HAP-1 (cell line): ENCODE measurements at regions not wholly inside any gene's neighbourhood (a gene's known extent, or its start where the extent isn't known, plus 50 kb on each side); places are given as distances from the start of the nearest gene placed in this dataset.
A peak's percentile ranks its signal among the peaks of the same experiment; 100 is the strongest.

Source experiments
- DNase-seq, 2 experiments: peaks; one replicate each; pipeline ENCODE4 v3.0.0-alpha.2; 2016 to 2020; ENCODE audit warnings: low spot score in 2 of 2
- H3K27me3 ChIP-seq: fragments of 250-450 bp; sonication (Bioruptor Pico); 2 replicates; pipeline ENCODE4 v1.5.1; 2020; ENCODE audit warnings: low read depth, mild to moderate bottlenecking, moderate library complexity
- H3K36me3 ChIP-seq: fragments of 250-450 bp; sonication (Bioruptor Pico); replicated peaks from 2 replicates; pipeline ENCODE4 v1.5.1; 2020; ENCODE audit warnings: mild to moderate bottlenecking
- H3K4me1 ChIP-seq: fragments of 250-450 bp; sonication (Bioruptor Pico); 2 replicates; pipeline ENCODE4 v1.5.1; 2020; ENCODE audit warnings: mild to moderate bottlenecking
- H3K4me3 ChIP-seq: fragments of 250-450 bp; sonication (Bioruptor Pico); 2 replicates; pipeline ENCODE4 v1.5.1; 2020; ENCODE audit warnings: mild to moderate bottlenecking, moderate library complexity
- H3K9me3 ChIP-seq: fragments of 250-450 bp; sonication (Bioruptor Pico); 2 replicates; pipeline ENCODE4 v1.5.1; 2020; ENCODE audit warnings: mild to moderate bottlenecking, moderate library complexity
- in situ Hi-C: fragments of 300-500 bp; cut with MboI; formaldehyde crosslinking; loops from 3 replicates; pipeline ENCODE4 v1.14.3; 2020; ENCODE audit warnings: low sequenced_read_pairs, inconsistent platforms, mixed read lengths

GRCh38 chrX:96403446-96403845 lies 281.2 kb upstream of the DIAPH2 start:
- Histone ChIP-seq H3K9me3 (no peaks in the 10 kb centered on the region), H3K4me1 (no peaks in the 10 kb centered on the region), H3K27me3 (no peaks in the 10 kb centered on the region), H3K4me3 (no peak overlapping the region), H3K36me3 (no peaks in the 10 kb centered on the region)
- no peak for DNase-seq
- in situ Hi-C loops, result no loop called here

- H3K4me3 ChIP-seq, result no peak overlapping the region
- H3K9me3 ChIP-seq, result no peaks in the 10 kb centered on the region
- no peaks in the 10 kb centered on the region for H3K4me1 ChIP-seq
- in situ Hi-C loops, result no loop called here
- H3K36me3 ChIP-seq, result no peaks in the 10 kb centered on the region
- no peaks in the 10 kb centered on the region for H3K27me3 ChIP-seq
- DNase-seq, result no peak
Observed at GRCh38 chrX:96405842-96406241, 278.8 kb upstream of the DIAPH2 start.

GRCh38 chrX:96407072-96407471 lies 277.6 kb upstream of the DIAPH2 start:
- Histone ChIP-seq H3K36me3 (no peaks in the 10 kb centered on the region), H3K4me3 (no peak overlapping the region), H3K4me1 (no peaks in the 10 kb centered on the region), H3K27me3 (no peaks in the 10 kb centered on the region), H3K9me3 (no peaks in the 10 kb centered on the region)
- in situ Hi-C loops, result no loop called here
- no peak for DNase-seq

GRCh38 chrX:96407501-96407900 lies 277.1 kb upstream of the DIAPH2 start:
- no peaks in the 10 kb centered on the region for H3K27me3 ChIP-seq
- H3K9me3 ChIP-seq, result no peaks in the 10 kb centered on the region
- no peak for DNase-seq
- in situ Hi-C loops, result no loop called here
- no peak overlapping the region for H3K4me3 ChIP-seq
- no peaks in the 10 kb centered on the region for H3K36me3 ChIP-seq
- H3K4me1 ChIP-seq, result no peaks in the 10 kb centered on the region

- H3K36me3 ChIP-seq, result no peaks in the 10 kb centered on the region
- H3K4me1 ChIP-seq, result no peaks in the 10 kb centered on the region
- in situ Hi-C loops, result no loop called here
- no peaks in the 10 kb centered on the region for H3K27me3 ChIP-seq
- no peaks in the 10 kb centered on the region for H3K9me3 ChIP-seq
- no peak overlapping the region for H3K4me3 ChIP-seq
- DNase-seq, result no peak
Observed at GRCh38 chrX:96407981-96408380, 276.7 kb upstream of the DIAPH2 start.

GRCh38 chrX:96410927-96411326 lies 273.7 kb upstream of the DIAPH2 start:
- Histone ChIP-seq H3K9me3 (no peaks in the 10 kb centered on the region), H3K4me3 (no peak overlapping the region), H3K36me3 (no peaks in the 10 kb centered on the region), H3K4me1 (no peaks in the 10 kb centered on the region), H3K27me3 (no peaks in the 10 kb centered on the region)
- in situ Hi-C loops, result no loop called here
- no peak for DNase-seq

- no peak overlapping the region for H3K4me3 ChIP-seq
- no peaks in the 10 kb centered on the region for H3K27me3 ChIP-seq
- H3K36me3 ChIP-seq, result no peaks in the 10 kb centered on the region
- H3K4me1 ChIP-seq, result peaks cover 2% of the 10 kb centered on the region; the same call in 1 of the 2 replicates
- DNase-seq, result no peak
- H3K9me3 ChIP-seq, result no peaks in the 10 kb centered on the region
- in situ Hi-C loops, result no loop called here
Observed at GRCh38 chrX:96417695-96418094, 266.9 kb upstream of the DIAPH2 start.

GRCh38 chrX:96424007-96424406 lies 260.6 kb upstream of the DIAPH2 start:
- in situ Hi-C loops, result no loop called here
- no peak overlapping the region for H3K4me3 ChIP-seq
- H3K4me1 ChIP-seq, result peaks cover 2% of the 10 kb centered on the region; the same call in 1 of the 2 replicates
- no peaks in the 10 kb centered on the region for H3K9me3 ChIP-seq
- no peaks in the 10 kb centered on the region for H3K27me3 ChIP-seq
- no peaks in the 10 kb centered on the region for H3K36me3 ChIP-seq
- DNase-seq, result no peak

- DNase-seq, result no peak
- no peaks in the 10 kb centered on the region for H3K27me3 ChIP-seq
- no peaks in the 10 kb centered on the region for H3K4me1 ChIP-seq
- in situ Hi-C loops, result no loop called here
- no peaks in the 10 kb centered on the region for H3K9me3 ChIP-seq
- no peaks in the 10 kb centered on the region for H3K36me3 ChIP-seq
- no peak overlapping the region for H3K4me3 ChIP-seq
Observed at GRCh38 chrX:96425200-96425599, 259.4 kb upstream of the DIAPH2 start.

GRCh38 chrX:96430756-96431455 lies 253.7 kb upstream of the DIAPH2 start:
- H3K4me3 ChIP-seq, result no peak overlapping the region

GRCh38 chrX:96432647-96433046 lies 252.0 kb upstream of the DIAPH2 start:
- in situ Hi-C loops, result no loop called here
- Histone ChIP-seq H3K9me3 (no peaks in the 10 kb centered on the region), H3K4me3 (no peak overlapping the region), H3K4me1 (peaks cover 9% of the 10 kb centered on the region), H3K27me3 (peaks cover 17% of the 10 kb centered on the region), H3K36me3 (no peaks in the 10 kb centered on the region)
- DNase-seq, result no peak

More at GRCh38 chrX:96430756-96431455, 253.7 kb upstream of the DIAPH2 start:
- no peaks in the 10 kb centered on the region for H3K9me3 ChIP-seq
- H3K27me3 ChIP-seq, result peaks cover 3% of the 10 kb centered on the region; the same call in 1 of the 2 replicates
- in situ Hi-C loops, result no loop called here
- DNase-seq, result no peak
- no peaks in the 10 kb centered on the region for H3K36me3 ChIP-seq
- H3K4me1 ChIP-seq, result peaks cover 9% of the 10 kb centered on the region

GRCh38 chrX:96433409-96434077 lies 251.1 kb upstream of the DIAPH2 start:
- Histone ChIP-seq H3K9me3 (no peaks in the 10 kb centered on the region), H3K27me3 (peaks cover 26% of the 10 kb centered on the region), H3K36me3 (no peaks in the 10 kb centered on the region), H3K4me1 (peaks cover 9% of the 10 kb centered on the region), H3K4me3 (no peak overlapping the region)
- peak; percentile 15 to 67 for DNase-seq
- in situ Hi-C loops, result no loop called here

GRCh38 chrX:96435378-96436035 lies 249.1 kb upstream of the DIAPH2 start:
- in situ Hi-C loops, result no loop called here
- no peaks in the 10 kb centered on the region for H3K36me3 ChIP-seq
- peaks cover 9% of the 10 kb centered on the region for H3K4me1 ChIP-seq
- no peak for DNase-seq
- no peaks in the 10 kb centered on the region for H3K9me3 ChIP-seq
- H3K27me3 ChIP-seq, result peaks cover 35% of the 10 kb centered on the region
- no peak overlapping the region for H3K4me3 ChIP-seq

GRCh38 chrX:96436105-96436504 lies 248.5 kb upstream of the DIAPH2 start:
- in situ Hi-C loops, result no loop called here

More at GRCh38 chrX:96436105-96436504, 248.5 kb upstream of the DIAPH2 start:
- no peak for DNase-seq
- Histone ChIP-seq H3K4me3 (no peak overlapping the region), H3K36me3 (no peaks in the 10 kb centered on the region), H3K9me3 (no peaks in the 10 kb centered on the region), H3K4me1 (peaks cover 9% of the 10 kb centered on the region), H3K27me3 (peaks cover 40% of the 10 kb centered on the region)
